ENCODE measurements at regions not wholly inside any gene's neighbourhood (a gene's known extent, or its start where the extent isn't known, plus 50 kb on each side); places are given as distances from the start of the nearest gene placed in this dataset.
"Not testable (repeated sequence)": the region's sequence is repeated elsewhere in the genome, so short reads cannot be mapped to it uniquely, and the experiment has no call there.

DNA sequence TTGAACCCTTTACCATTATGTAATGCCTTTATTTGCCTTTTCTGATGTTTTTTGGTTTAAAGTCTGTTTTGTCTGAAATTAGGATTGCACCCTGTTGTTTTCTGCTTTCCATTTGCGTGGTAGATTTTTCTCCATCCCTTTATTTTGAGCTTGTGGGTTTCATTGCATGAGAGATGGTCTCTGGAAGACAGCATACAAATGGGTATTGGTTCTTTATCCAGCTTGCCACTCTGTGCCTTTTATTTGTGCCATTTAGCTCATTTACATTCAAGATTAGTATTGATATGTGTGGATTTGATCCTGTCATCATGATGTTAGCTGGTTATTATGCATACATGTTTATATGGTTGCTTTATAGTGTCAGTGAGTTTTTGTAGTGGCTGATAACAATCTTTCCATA, 318.7 kb upstream of the PPP2R3A start:
- no peak for DNase-seq

DNA sequence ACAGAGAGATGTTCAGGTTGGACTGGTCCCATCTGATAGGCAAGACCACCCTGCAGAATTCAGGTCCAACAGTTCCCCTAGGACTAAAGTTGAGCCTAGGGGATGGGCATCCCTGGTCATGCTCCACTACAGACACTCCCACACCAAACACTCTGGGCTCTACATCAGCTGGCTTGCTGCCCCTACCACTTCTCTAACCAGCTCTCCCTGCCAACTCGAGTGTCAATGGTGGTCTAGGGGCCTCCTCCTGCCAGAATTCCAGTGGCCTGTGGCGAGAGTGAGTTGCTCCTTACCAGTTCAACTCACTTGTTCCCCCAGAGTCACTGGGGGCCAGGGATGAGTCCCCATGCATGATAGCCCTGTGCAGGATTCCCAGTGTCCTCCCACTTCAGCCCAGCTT, 316.2 kb upstream of the PPP2R3A start:
- DNase-seq: no peak

DNA sequence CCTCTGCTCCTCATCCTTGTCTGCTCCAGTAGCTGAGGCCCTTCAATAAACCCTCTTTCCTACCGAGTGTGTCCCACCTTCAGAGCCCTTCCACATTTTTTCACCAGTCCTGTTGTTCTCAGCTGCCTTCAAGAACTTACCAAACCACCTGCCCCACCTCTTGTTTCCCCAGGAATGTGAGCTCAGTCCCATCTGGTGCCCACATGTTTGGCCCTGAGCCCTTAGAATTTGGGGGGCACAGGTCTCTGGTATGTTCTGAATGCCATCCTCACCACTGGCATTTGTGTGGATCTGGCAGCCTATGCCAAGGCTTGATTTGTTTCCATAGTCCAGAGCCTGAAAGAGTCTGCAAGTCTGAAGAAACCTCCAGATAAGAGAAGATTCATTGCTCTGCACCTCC, 315.2 kb upstream of the PPP2R3A start:
- no peak for DNase-seq

DNA sequence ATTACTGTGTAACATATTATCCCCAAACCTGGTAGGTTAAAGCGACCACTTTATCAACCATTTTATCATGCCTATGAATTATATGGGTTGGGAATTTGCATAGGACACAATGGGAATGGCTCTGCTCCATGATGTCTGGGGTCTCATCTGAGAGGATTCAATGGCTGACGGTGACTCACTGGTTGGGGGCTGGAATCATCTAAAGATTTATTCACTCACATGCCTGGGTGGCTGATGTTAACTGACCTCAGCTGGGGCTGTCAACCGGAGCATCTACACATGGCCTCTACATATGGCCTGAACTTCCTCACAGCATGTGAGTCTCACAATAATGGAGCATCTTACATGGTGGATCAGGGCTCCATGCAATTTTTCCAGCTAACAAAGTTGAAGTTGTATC, 313.1 kb upstream of the PPP2R3A start:
- DNase-seq: no peak

DNA sequence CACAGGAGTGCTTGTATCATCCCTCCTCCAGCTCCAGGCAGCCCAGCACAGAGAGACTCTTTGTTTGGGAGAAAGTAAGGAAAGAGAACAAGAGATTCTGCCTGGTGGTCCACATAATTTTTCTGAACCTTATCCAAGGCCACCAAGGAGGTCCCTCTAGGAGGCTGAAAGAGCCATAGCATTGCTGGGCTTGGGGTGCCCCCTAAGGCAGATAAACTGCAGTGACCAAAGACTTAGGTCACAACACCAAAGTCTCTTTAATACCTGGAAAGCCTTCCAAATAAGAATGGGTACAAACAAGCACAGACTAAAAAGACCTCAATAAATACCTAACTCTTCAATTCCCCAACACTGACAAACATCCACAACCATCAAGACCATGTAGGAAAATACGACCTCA, 310.2 kb upstream of the PPP2R3A start:
- DNase-seq: no peak

DNA sequence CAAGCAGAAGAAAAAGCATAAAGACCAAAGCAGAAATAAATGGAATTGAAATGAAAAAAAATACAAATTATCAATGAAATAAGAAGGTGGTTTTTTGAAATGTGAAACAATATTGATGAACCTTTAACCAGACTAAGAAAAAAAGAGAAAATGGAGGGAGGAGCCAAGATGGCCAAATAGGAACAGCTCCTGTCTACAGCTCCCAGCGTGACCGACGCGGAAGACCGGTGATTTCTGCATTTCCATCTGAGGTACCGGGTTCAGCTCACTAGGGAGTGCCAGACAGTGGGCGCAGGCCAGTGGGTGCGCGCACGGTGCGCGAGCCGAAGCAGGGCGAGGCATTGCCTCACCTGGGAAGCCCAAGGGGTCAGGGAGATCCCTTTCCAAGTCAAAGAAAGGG, 307.1 kb upstream of the PPP2R3A start:
- DNase-seq: not testable (repeated sequence)

DNA sequence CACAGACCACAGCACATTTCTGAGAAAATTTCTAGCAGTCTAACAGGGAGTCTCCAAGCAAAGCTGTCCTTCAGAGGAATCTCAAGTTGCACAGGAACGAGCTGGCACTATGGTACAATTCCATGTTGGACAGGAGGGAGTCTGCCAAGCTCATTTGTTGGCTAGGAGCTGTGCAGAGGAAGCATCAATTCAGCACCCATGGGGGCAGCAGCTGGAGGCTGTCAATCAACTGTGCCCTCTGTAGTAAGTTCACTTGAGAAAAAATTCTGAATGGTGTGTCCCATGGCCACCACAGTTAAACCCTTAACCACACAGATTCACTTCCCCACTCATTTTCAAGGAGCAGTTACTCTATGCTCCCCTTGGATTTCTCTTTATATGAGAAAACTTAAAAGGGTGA, 298.5 kb upstream of the PPP2R3A start:
- DNase-seq: no peak

DNA sequence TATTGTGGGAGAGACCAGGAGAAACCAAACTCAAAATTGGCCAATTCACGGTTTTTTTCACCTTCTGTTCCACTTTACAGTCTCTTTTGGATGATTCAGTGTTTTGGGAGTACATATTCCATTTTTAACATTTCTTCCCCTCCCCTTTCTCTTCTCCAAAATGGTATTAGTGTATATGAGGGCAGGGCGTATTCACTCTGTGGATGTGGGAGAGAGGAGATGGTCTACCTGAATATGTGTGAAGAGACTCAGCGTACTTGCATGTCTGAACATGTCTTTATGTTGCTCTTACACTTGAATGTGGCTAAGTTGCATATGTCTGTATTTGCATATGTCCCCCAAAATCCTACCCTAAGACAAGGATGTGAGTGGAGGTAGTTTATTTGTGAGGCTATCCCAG, 291.0 kb upstream of the PPP2R3A start:
- no peak for DNase-seq

DNA sequence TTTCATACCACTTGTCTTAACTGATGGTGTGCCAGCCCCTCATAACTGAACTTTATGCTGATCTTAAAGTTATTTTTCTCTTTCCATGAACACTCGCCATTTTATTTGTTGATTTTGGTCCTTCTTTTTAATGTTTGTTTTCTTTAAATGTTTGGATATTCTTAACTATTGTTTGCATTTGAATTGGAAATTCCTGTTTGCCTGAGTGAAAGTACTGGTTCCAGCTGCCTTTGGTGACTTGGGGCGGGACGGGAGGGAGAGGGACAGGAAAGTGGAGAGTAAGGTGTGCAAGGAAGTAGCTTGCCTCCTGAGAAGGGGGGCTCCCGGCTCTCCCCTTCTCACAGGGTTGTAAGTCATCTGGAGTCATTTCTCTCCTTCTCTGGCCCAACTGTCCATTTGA, 287.1 kb upstream of the PPP2R3A start:
- DNase-seq: no peak

DNA sequence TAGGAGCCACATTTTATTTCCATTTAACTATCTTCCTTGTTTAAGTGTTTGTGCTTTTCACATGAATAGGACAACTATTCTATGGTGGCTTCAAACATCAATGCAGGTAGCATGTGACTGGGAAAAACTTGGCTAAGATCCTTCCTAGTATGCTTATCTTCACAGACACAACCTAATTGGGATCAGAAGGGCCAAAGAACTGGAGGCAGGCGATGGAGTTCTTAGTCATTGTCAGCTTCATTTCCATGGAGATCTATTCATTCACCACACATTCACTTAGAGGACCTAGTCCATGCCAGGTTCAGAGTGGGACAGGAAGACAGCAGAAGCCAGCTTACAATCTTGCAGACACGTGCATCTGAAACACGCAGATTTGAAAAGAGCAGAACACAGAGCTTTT, 277.5 kb upstream of the PPP2R3A start:
- DNase-seq: no peak

DNA sequence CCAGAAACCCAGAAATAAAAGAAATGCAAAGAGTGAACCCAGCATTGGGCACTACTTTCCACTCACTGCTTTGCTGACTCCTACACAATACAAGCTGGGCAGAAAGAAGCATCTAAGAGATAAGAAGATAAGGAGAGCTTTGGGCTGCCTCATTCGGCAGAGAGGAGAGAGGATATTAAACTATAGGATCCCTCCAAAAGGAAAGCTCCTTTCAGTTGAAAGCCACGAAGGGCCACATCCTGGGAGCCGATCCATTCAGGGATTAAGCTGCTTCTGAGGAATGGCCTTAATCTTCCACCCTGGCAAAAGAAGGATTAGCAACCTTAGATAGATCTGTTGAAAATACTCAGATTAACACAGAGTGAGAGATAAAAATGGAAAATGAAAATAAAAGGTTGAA, 274.9 kb upstream of the PPP2R3A start:
- DNase-seq: no peak

DNA sequence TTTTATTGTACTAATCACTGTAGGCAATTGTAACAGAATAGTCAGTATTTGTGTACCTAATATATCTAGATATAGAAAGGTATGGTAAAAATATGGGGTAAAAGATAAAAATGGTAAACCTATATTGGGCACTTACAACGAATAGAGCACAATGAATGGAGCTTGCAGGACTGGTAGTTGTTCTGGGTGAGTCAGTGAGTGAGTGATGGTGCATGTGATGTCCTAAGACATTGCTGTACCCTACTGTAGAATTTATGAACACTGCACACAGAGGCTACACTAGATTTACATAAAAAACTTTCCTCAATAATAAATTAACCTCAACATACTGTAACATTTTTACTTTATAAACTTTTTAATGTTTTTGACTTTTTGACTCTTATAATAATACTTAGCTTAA, 274.3 kb upstream of the PPP2R3A start:
- no peak for DNase-seq

DNA sequence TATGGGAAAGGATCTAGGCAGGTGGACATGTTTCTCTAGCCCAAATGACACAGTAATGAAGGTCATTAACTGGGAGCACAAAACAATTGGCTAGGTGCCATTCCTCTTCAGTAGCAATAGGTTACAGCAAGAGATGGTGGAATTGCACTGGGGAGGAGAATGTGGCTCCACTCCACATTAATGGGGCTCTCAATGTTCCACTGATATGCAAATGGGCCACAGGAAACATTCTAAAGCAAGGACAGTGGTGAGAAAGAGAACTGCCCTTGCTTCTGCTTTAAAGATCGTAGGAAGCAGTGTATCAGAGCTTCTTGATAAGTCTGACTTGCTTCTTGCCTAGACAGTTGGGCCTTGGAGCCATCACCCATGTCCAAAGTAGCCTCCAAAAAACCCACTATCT, 271.4 kb upstream of the PPP2R3A start:
- no peak for DNase-seq

DNA sequence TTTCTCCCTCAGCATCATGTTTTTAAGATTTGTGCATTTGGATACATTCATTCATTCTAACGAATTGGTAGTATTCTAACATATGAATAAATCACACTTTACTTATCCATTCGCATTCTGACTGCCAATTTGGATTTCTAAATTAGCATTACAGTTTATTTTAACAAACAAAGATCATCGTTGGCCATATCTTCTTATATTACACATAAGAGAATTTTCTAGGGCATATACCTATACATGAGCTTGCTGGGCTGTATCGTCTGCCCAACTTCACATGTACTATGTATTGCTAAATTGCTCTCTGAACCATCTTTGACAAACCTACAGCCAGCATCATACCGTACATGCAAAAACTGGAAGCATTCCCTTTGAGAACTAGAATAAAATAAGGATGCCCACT, 265.8 kb upstream of the PPP2R3A start:
- no peak for DNase-seq

DNA sequence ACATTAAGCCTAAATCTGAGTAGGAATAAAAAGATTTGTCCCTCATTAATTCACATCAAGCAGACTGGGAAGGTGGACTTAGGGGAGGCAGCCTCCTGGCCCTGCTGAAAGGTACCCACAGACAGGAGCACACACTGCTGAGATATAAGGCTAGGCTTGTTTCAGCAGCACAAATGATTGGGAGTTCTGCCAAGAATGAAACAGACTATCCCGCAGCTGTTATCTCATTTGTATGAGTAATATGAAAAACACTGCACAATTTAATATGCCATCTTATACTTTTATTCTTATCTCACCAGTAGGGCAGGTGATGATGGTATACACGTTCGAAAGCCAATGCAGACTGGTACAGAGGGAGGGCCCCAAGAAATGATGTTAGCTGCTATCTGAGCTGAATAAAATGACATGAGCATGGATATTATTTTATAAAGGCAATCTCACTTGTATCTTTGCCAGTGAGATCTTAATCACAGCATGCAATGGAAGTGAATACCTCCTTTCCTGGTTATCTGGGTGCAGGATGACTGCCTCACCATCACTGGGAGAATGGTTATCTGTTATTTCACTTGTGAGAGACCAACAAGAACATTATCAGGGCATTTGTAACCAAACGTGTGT, 258.7 kb upstream of the PPP2R3A start:
- DNase-seq: no peak

DNA sequence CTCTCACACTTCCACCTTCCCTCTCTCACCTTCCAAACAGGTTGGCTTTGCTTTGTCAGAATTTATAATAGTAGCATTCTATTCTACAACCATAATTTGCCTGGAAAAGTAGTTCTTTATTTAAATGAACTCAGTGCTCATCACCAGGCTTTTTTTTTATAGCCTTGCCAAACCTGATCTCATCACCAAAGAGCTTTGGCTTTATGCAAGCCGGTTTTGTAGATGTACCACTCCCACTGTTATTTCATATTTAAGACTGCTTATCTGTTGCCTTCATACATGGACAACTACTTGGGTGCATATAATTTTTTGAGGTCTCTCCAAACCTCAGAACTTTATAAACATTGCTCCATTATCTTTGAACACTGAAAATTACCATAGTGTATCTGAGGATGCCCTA, 246.1 kb upstream of the PPP2R3A start:
- no peak for DNase-seq

DNA sequence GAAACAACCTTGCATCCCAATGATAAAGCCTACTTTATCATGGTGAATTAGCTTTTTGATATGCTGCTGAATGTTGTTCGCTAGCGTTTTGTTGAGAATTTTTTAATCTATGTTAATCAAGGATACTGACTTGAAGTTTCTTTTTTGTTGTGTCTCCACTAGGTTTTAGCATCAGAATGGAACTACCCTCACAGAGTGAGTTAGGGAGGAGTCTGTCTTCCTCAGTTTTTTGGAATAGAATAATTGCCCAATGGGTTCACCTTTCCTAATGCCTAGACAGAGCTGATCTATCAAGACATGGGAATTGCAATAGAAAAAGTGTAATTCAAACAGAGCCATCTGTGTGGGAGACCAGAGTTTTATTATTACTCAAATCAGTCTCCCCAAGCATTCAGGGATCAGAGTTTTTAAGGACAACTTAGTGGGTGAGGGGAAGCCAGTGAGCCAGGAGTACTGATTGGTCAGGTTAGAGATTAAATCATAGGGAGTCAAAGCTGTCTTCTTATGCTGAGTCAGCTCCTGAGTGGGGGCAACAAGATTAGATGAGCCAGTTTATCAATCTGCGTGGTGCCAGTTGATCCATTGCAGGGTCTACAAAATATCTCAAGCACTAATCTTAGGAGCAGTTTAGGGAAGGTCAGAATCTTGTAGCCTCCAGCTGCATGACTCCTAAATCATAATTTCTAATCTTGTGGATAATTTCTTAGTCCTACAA, 237.4 kb upstream of the PPP2R3A start:
- no peak for DNase-seq

DNA sequence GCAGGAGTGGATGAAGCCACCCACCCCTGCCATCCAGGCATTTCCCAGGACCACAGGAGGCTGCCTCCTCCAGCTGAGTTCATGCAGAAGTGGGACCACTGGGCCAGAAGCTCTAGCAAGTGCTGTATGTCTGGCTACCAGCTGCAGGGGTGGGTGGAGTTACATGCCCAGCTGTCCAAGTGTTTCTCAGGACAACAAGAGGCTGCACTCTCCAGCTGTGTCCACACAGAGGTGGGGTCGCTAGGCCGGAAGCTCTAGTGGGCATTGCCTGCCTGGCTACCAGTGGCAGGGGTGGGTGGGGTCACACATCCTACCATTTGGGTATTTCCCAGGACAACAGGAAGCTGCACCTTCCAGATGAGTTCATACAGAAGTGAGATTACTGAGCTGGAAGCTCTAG, 234.0 kb upstream of the PPP2R3A start:
- no peak for DNase-seq

DNA sequence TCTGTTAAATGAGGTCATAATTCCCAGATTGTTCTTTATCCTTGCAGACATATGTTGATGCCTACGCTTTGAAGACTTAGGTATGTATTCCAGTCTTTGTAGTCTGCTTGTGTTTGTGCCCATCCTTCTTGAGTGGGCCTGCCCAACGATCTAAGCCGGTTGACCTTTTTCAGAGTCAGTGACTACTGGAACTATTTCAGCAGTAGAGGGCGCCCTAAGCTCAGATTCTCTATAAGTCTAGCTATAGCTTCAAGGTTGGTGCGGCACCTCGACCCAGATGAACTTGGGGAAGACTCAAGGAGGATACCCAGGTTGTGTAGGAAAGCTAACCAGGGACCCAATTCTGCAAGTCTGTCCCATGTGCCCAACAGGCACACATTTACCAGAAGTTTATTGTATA, 228.8 kb upstream of the PPP2R3A start:
- DNase-seq: peak; percentile 31 to 42

DNA sequence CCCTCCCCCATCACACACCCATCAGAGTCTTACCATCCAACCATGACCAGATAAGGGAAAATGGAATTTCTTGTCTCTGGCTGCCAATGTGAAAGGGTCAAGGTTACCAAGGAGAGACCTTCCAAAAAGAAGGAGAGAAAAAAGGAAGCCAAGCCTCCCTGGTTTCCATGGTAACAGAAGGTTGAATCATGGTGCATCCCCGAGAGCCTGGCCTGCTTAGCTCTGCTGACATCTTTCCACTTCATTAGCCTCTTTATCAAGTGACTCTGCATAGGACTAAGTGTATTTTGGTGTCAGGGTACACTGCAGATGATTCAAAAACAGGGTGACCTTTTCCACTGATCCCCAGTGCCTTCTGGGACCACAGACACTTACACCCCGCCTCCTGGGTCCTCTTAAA, 225.7 kb upstream of the PPP2R3A start:
- no peak for DNase-seq

DNA sequence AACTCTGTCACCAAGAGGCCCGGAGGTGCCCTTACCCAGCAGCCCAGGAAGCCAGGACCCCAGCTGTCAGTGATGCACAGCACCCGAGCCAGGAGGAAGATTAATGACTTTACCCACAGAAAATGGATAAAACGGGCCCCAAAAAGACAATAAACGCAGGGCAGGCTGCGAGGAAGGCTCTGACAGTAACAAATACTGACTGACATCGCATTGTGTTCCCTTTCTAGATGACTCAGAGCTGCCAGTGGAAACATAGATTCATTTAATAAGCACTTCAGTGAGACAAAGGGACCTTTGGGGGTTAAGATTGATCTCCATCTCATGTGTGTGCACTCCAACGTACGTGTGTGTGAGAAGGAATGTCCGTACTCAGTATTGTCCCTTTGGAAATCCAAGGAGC, 225.3 kb upstream of the PPP2R3A start:
- no peak for DNase-seq

DNA sequence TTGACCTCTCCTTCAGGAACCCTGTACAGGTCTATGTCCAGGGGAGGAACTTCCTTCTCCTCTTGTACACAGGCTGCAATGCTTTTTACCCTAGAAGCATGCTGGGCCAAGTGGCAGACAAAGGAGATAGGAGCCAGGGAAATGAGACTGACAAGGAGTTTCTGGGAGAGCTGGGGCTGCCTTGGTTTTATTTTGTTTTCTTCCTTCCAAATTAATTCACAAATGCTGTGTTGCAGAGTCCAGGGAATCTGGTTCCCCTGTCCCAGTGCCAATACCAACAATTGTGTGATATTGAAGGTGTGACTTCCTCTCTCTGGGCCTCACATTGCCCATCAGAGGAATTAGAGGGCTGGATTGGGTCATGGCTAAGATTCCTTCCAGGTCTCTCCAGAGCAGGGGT, 224.8 kb upstream of the PPP2R3A start:
- DNase-seq: no peak

DNA sequence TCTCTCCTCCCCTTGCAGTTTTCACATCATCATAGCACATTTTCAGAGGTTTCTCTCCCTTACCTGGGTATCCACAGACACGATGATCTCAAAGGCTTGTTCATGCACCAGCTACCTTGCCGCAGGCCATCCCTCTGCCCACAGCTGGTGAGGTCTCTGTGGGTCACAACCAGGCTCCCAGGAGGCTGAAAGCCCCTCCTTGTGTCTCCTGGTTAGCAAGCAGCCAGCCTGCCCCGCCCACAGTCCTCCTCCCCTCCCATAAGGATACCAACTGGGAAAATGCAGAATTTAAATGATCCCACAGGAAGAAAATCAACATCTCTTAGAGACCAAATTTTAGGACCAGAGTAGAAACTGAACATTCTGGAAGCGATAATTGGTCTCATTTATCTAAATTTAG, 213.5 kb upstream of the PPP2R3A start:
- no peak for DNase-seq

DNA sequence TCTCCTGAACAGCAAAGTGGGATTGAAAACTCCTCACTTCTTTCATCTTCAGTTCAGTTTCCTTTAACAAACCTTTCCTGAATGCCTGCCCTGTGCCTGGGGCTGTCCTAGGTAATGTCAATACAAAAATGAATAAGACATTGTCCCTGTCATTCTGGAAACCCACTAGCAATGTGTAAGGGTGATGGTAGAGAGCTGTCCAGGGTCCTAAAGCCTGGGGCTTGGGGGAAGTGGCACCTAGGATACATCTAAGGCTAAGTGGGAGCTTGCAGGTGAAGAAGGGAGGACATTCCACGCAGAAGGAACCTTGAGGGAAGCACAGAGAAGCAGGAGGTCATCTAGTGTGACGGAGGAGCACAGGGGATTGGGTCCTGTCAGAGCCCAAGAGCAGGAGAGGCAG, 212.7 kb upstream of the PPP2R3A start:
- no peak for DNase-seq

DNA sequence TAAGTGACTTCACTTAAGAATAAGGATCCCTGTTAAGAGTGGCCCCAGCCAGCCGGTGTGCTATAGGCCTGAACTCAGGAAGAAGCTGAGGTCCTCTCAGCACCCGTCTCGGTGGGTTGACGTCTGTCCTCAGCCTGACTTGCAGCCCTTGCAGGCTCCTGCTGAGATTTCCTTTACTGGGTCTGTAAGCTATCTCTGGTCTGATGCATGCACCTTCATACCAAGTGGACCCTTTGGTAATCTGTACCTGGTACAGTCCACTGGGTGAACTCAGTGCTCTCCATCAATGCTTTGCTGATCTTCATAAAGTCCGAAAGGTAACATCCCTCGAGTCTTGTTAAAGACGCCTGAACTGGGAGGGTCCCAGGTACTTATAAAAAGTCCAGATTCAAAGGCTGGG, 212.0 kb upstream of the PPP2R3A start:
- DNase-seq: no peak
